ENCODE measurements at regions not wholly inside any gene's neighbourhood (a gene's known extent, or its start where the extent isn't known, plus 50 kb on each side); places are given as distances from the start of the nearest gene placed in this dataset.

- TF ChIP-seq CTCF (IDR thresholded peaks at IDR 0.05; ENCODE audit: unreplicated experiment): no peak
- Mint-ChIP-seq H3K4me3 (ENCODE audit: unreplicated experiment) (no peak overlapping the region), H3K9me3 (ENCODE audit: unreplicated experiment) (peaks cover 7% of the 10 kb centered on the region), H3K27me3 (ENCODE audit: insufficient read depth, unreplicated experiment) (no peaks in the 10 kb centered on the region), H3K27ac (ENCODE audit: low read depth, unreplicated experiment) (no peak overlapping the region), H3K4me1 (ENCODE audit: insufficient read depth, unreplicated experiment) (no peaks in the 10 kb centered on the region), H3K36me3 (ENCODE audit: insufficient read depth, unreplicated experiment) (no peaks in the 10 kb centered on the region)
- intact Hi-C loops (cut with micrococcal nuclease): no loop called here
- no TSS peak for BruUV-seq (replicated peaks)
- DNase-seq (ENCODE audit: unreplicated experiment): no peak
- POLR2A ChIA-PET: no interaction called here
- CTCF ChIA-PET: no interaction called here
Measured at GRCh38 chr6:21334651-21335050, 258.9 kb upstream of the SOX4 start.

- no peaks in the 10 kb centered on the region for H3K4me1 Mint-ChIP-seq (ENCODE audit: insufficient read depth, unreplicated experiment)
- no peak overlapping the region for H3K27ac Mint-ChIP-seq (ENCODE audit: low read depth, unreplicated experiment)
- H3K27me3 Mint-ChIP-seq (ENCODE audit: insufficient read depth, unreplicated experiment): no peaks in the 10 kb centered on the region
- no TSS peak for BruUV-seq (replicated peaks)
- DNase-seq (ENCODE audit: unreplicated experiment): no peak
- ChIA-PET POLR2A (interaction anchor here (0.6 kb wide), 1 partner anchor 37 kb away, joined by 3 read pairs; no protein-coding TSS in a partner anchor), CTCF (no interaction called here)
- H3K36me3 Mint-ChIP-seq (ENCODE audit: insufficient read depth, unreplicated experiment): no peaks in the 10 kb centered on the region
- H3K4me3 Mint-ChIP-seq (ENCODE audit: unreplicated experiment): no peak overlapping the region
- no peak for TF ChIP-seq CTCF (IDR thresholded peaks at IDR 0.05; ENCODE audit: unreplicated experiment)
- intact Hi-C loops (cut with micrococcal nuclease): no loop called here
- H3K9me3 Mint-ChIP-seq (ENCODE audit: unreplicated experiment): peaks cover 7% of the 10 kb centered on the region
Measured at GRCh38 chr6:21335591-21335990, 258.0 kb upstream of the SOX4 start.

- H3K4me1 Mint-ChIP-seq (ENCODE audit: insufficient read depth, unreplicated experiment): no peaks in the 10 kb centered on the region
- BruUV-seq (replicated peaks): no TSS peak
Measured at GRCh38 chr6:21337263-21337662, 256.3 kb upstream of the SOX4 start.

GRCh38 chr6:21340573-21340972 is 253.0 kb upstream of the SOX4 start:
- no peak for DNase-seq (ENCODE audit: unreplicated experiment)
- Mint-ChIP-seq H3K4me1 (ENCODE audit: insufficient read depth, unreplicated experiment) (no peaks in the 10 kb centered on the region), H3K9me3 (ENCODE audit: unreplicated experiment) (peaks cover 7% of the 10 kb centered on the region), H3K27ac (ENCODE audit: low read depth, unreplicated experiment) (no peak overlapping the region), H3K36me3 (ENCODE audit: insufficient read depth, unreplicated experiment) (no peaks in the 10 kb centered on the region), H3K27me3 (ENCODE audit: insufficient read depth, unreplicated experiment) (no peaks in the 10 kb centered on the region), H3K4me3 (ENCODE audit: unreplicated experiment) (no peak overlapping the region)
- ChIA-PET POLR2A (no interaction called here), CTCF (no interaction called here)
- intact Hi-C loops (cut with micrococcal nuclease): no loop called here
- no peak for TF ChIP-seq CTCF (IDR thresholded peaks at IDR 0.05; ENCODE audit: unreplicated experiment)
- no TSS peak for BruUV-seq (replicated peaks)

More at GRCh38 chr6:21337263-21337662, 256.3 kb upstream of the SOX4 start:
- H3K36me3 Mint-ChIP-seq (ENCODE audit: insufficient read depth, unreplicated experiment): no peaks in the 10 kb centered on the region
- no peak for DNase-seq (ENCODE audit: unreplicated experiment)
- ChIA-PET POLR2A (no interaction called here), CTCF (no interaction called here)
- no peak overlapping the region for H3K27ac Mint-ChIP-seq (ENCODE audit: low read depth, unreplicated experiment)
- H3K27me3 Mint-ChIP-seq (ENCODE audit: insufficient read depth, unreplicated experiment): no peaks in the 10 kb centered on the region
- H3K9me3 Mint-ChIP-seq (ENCODE audit: unreplicated experiment): peaks cover 7% of the 10 kb centered on the region
- no peak for TF ChIP-seq CTCF (IDR thresholded peaks at IDR 0.05; ENCODE audit: unreplicated experiment)
- H3K4me3 Mint-ChIP-seq (ENCODE audit: unreplicated experiment): no peak overlapping the region
- intact Hi-C loops (cut with micrococcal nuclease): no loop called here

All from MCF 10A (cell line).